ENCODE measurements at regions not wholly inside any gene's neighbourhood (a gene's known extent, or its start where the extent isn't known, plus 50 kb on each side); places are given as distances from the start of the nearest gene placed in this dataset.
"Not testable (repeated sequence)": the region's sequence is repeated elsewhere in the genome, so short reads cannot be mapped to it uniquely, and the experiment has no call there.

DNA sequence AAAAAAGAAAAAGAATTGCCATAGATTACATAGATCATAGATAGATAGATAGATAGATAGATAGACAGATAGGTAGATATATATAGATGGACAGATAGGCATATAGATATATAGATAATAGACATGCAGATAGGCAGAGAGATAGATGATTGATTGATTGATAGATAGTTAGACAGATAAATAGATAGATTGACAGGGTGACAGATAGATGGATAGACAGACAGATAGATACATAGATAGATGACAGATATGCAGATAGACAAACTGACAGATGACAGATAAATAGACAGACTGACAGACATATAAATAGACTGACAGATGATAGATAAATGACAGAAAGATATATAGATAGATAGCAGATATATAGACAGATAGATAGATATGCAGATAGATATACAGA is 474.0 kb downstream of the IRS2 start:
- Histone ChIP-seq H3K79me2 (ENCODE audit: insufficient read depth, low read length) (no peaks in the 10 kb centered on the region), H4K20me1 (ENCODE audit: insufficient read depth, low read length) (no peaks in the 10 kb centered on the region)

DNA sequence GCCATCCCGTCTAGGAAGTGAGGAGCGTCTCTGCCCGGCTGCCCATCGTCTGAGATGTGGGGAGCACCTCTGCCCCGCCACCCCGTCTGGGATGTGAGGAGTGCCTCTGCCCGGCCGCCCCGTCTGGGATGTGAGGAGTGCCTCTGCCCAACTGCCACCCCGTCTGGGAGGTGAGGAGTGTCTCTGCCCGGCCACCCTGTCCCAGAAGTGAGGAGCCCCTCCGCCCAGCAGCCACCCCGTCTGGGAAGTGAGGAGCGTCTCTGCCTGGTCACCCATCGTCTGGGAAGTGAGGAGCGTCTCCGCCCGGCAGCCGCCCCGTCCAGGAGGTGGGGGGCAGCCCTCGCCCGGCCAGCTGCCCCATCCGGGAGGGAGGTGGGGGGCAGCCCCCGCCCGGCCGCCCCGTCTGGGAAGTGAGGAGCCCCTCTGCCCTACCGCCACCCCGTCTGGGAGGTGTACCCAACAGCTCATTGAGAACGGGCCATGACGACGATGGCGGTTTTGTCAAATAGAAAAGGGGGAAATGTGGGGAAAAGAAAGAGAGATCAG is 474.9 kb downstream of the IRS2 start:
- H3K9me3 ChIP-seq (replicated peaks in 1 of 2; ENCODE audit: control insufficient read depth in 1 of 2, insufficient read depth in 1 of 2, low read length in 2 of 2); H4K20me1 ChIP-seq (ENCODE audit: insufficient read depth, low read length); H3K4me1 ChIP-seq (ENCODE audit: control insufficient read depth in 1 of 2, insufficient read depth in 2 of 2, low read length in 2 of 2); H3K36me3 Mint-ChIP-seq; H3K9ac ChIP-seq (ENCODE audit: insufficient read depth, low read length, poor library complexity, severe bottlenecking); H2AFZ ChIP-seq (ENCODE audit: insufficient read depth, low read depth, low read length, poor library complexity, severe bottlenecking); H3K4me1 Mint-ChIP-seq; H3K27ac ChIP-seq (ENCODE audit: low read depth in 1 of 2, low read length in 2 of 2); H3K27ac Mint-ChIP-seq; H3K4me3 ChIP-seq (replicated peaks in 1 of 3; ENCODE audit: low read depth in 2 of 3, low read length in 3 of 3); DNase-seq; H3K27me3 ChIP-seq (ENCODE audit: control insufficient read depth in 2 of 2, insufficient read depth in 2 of 2, low read length in 2 of 2); H3K4me2 ChIP-seq (replicated peaks; ENCODE audit: extremely low read depth, low read length, poor library complexity, severe bottlenecking); H3K79me2 ChIP-seq (ENCODE audit: insufficient read depth, low read length); H3K4me3 Mint-ChIP-seq; H3K27me3 Mint-ChIP-seq (ENCODE audit: low read depth in 3 of 3); H3K36me3 ChIP-seq (replicated peaks in 1 of 2; ENCODE audit: control insufficient read depth in 1 of 2, insufficient read depth in 2 of 2, low read length in 2 of 2); intact Hi-C loops (cut with micrococcal nuclease): not testable (repeated sequence)
- peaks cover 3 to 16% (median 6%) of the 10 kb centered on the region in 7 donors for H3K9me3 Mint-ChIP-seq
- 94% methylated on average over 16 of the region's 33 CpGs for WGBS (ENCODE audit: insufficient coverage)

More for the DNA sequence above, 474.0 kb downstream of the IRS2 start:
- intact Hi-C loops (cut with micrococcal nuclease) = no loop called here
- Histone ChIP-seq H3K4me2 (replicated peaks; ENCODE audit: extremely low read depth, low read length, poor library complexity, severe bottlenecking) (no peak overlapping the region), H3K36me3 (replicated peaks in 1 of 2; ENCODE audit: control insufficient read depth in 1 of 2, insufficient read depth in 2 of 2, low read length in 2 of 2) (no peaks in the 10 kb centered on the region), H3K4me1 (ENCODE audit: control insufficient read depth in 1 of 2, insufficient read depth in 2 of 2, low read length in 2 of 2) (no peaks in the 10 kb centered on the region), H3K9ac (ENCODE audit: insufficient read depth, low read length, poor library complexity, severe bottlenecking) (no peak overlapping the region), H3K27me3 (ENCODE audit: control insufficient read depth in 2 of 2, insufficient read depth in 2 of 2, low read length in 2 of 2) (no peaks in the 10 kb centered on the region), H3K9me3 (replicated peaks in 1 of 2; ENCODE audit: control insufficient read depth in 1 of 2, insufficient read depth in 1 of 2, low read length in 2 of 2) (peaks cover 0 to 2% of the 10 kb centered on the region in 2 donors), H2AFZ (ENCODE audit: insufficient read depth, low read depth, low read length, poor library complexity, severe bottlenecking) (no peak overlapping the region), H3K27ac (ENCODE audit: low read depth in 1 of 2, low read length in 2 of 2) (no peak overlapping the region), H3K4me3 (replicated peaks in 1 of 3; ENCODE audit: low read depth in 2 of 3, low read length in 3 of 3) (no peak overlapping the region)
- no peak for DNase-seq
- Mint-ChIP-seq H3K27me3 (ENCODE audit: low read depth in 3 of 3) (peaks cover 1 to 10% (median 2%) of the 10 kb centered on the region in 3 donors), H3K4me1 (no peaks in the 10 kb centered on the region), H3K9me3 (peaks cover 3 to 16% (median 7%) of the 10 kb centered on the region in 7 donors), H3K4me3 (no peak overlapping the region), H3K27ac (no peak overlapping the region), H3K36me3 (no peaks in the 10 kb centered on the region)
- TF ChIP-seq, protein P1, sequence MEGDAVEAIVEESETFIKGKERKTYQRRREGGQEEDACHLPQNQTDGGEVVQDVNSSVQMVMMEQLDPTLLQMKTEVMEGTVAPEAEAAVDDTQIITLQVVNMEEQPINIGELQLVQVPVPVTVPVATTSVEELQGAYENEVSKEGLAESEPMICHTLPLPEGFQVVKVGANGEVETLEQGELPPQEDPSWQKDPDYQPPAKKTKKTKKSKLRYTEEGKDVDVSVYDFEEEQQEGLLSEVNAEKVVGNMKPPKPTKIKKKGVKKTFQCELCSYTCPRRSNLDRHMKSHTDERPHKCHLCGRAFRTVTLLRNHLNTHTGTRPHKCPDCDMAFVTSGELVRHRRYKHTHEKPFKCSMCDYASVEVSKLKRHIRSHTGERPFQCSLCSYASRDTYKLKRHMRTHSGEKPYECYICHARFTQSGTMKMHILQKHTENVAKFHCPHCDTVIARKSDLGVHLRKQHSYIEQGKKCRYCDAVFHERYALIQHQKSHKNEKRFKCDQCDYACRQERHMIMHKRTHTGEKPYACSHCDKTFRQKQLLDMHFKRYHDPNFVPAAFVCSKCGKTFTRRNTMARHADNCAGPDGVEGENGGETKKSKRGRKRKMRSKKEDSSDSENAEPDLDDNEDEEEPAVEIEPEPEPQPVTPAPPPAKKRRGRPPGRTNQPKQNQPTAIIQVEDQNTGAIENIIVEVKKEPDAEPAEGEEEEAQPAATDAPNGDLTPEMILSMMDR (IDR thresholded peaks at IDR 0.05) = no peak

Data from CD14-positive monocyte (primary cell).